ENCODE measurements at regions not wholly inside any gene's neighbourhood (a gene's known extent, or its start where the extent isn't known, plus 50 kb on each side); places are given as distances from the start of the nearest gene placed in this dataset.

DNA sequence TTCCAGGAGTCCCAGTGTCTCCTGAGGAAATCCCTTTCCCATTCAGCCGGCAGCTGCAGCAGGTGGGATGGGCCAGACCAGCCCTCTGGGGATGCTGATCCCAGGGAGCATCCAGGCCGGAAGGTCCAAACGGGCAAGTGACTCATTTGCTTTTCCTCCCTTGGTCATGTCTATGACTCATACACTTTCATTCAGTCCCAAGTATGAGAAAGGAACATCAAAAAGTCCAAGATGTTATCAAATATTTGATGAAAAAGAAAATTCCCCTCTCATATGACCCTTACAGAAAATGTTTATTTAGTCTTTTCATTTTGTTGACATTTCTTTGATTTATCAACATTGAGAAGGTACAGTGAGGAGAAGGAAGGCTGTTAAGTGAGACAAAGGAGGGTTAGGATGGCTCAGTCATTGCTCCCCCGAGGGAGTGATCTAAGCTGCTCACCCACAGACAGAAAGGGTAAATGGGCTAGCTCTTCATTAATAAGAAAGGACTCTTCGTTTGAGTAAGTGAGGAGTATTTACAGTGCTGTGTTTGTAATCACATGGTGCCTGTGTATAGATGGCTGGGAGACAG, 117.6 kb upstream of the ANKRD55 start:
- TF ChIP-seq, protein P1, sequence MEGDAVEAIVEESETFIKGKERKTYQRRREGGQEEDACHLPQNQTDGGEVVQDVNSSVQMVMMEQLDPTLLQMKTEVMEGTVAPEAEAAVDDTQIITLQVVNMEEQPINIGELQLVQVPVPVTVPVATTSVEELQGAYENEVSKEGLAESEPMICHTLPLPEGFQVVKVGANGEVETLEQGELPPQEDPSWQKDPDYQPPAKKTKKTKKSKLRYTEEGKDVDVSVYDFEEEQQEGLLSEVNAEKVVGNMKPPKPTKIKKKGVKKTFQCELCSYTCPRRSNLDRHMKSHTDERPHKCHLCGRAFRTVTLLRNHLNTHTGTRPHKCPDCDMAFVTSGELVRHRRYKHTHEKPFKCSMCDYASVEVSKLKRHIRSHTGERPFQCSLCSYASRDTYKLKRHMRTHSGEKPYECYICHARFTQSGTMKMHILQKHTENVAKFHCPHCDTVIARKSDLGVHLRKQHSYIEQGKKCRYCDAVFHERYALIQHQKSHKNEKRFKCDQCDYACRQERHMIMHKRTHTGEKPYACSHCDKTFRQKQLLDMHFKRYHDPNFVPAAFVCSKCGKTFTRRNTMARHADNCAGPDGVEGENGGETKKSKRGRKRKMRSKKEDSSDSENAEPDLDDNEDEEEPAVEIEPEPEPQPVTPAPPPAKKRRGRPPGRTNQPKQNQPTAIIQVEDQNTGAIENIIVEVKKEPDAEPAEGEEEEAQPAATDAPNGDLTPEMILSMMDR (IDR thresholded peaks at IDR 0.05; ENCODE audit: poor library complexity, severe bottlenecking), result no peak
- TF ChIP-seq EZH2 (IDR thresholded peaks at IDR 0.05; ENCODE audit: borderline replicate concordance, insufficient read depth, low read length, poor library complexity, severe bottlenecking) (no peak), SMC3 (conservative IDR thresholded peaks at IDR 0.05; ENCODE audit: poor library complexity) (no peak)
